Stimulated activated CD8-positive, alpha-beta memory T cell treated with anti-CD3 and anti-CD28 coated beads, Interleukin-7, amount 100 ng/mL, for 24 hours (primary cell): ENCODE measurements at regions not wholly inside any gene's neighbourhood (a gene's known extent, or its start where the extent isn't known, plus 50 kb on each side); places are given as distances from the start of the nearest gene placed in this dataset.
"Not testable (repeated sequence)": the region's sequence is repeated elsewhere in the genome, so short reads cannot be mapped to it uniquely, and the experiment has no call there.

Source experiments
- DNase-seq: peaks from one replicate; pipeline ENCODE4 v3.0.0-alpha.2; 2020; ENCODE audit warnings: low read depth

- DNase-seq = no peak
Observed at GRCh38 chr3:187473778-187474406, 105.7 kb downstream of the RTP4 start.

GRCh38 chr3:187466306-187466705 lies 98.1 kb downstream of the RTP4 start:
- not testable (repeated sequence) for DNase-seq

- no peak for DNase-seq
Observed at GRCh38 chr3:187465503-187465902, 97.3 kb downstream of the RTP4 start.

GRCh38 chr3:187464682-187465081 lies 96.5 kb downstream of the RTP4 start:
- DNase-seq = no peak

GRCh38 chr3:187458921-187459320 lies 90.7 kb downstream of the RTP4 start:
- no peak for DNase-seq

GRCh38 chr3:187458383-187458782 lies 90.2 kb downstream of the RTP4 start:
- no peak for DNase-seq

- DNase-seq = no peak
Observed at GRCh38 chr3:187456250-187456649, 88.1 kb downstream of the RTP4 start.

- no peak for DNase-seq
Observed at GRCh38 chr3:187454085-187454815, 86.1 kb downstream of the RTP4 start.

- DNase-seq = no peak
Observed at GRCh38 chr3:187450431-187451190, 82.4 kb downstream of the RTP4 start.

GRCh38 chr3:187448674-187449073 lies 80.5 kb downstream of the RTP4 start:
- DNase-seq = no peak

GRCh38 chr3:187447737-187448136 lies 79.6 kb downstream of the RTP4 start:
- no peak for DNase-seq

GRCh38 chr3:187445356-187445755 lies 77.2 kb downstream of the RTP4 start:
- no peak for DNase-seq

- no peak for DNase-seq
Observed at GRCh38 chr3:187434524-187434923, 66.3 kb downstream of the RTP4 start.

GRCh38 chr3:187430576-187430975 lies 62.4 kb downstream of the RTP4 start:
- DNase-seq = no peak
